ENCODE measurements at regions not wholly inside any gene's neighbourhood (a gene's known extent, or its start where the extent isn't known, plus 50 kb on each side); places are given as distances from the start of the nearest gene placed in this dataset.

- Mint-ChIP-seq H3K4me3 (no peak overlapping the region), H3K9me3 (peaks cover 8% of the 10 kb centered on the region), H3K4me1 (ENCODE audit: unreplicated experiment) (no peaks in the 10 kb centered on the region), H3K27ac (no peak overlapping the region), H3K36me3 (no peaks in the 10 kb centered on the region), H3K27me3 (no peaks in the 10 kb centered on the region)
- DNase-seq (ENCODE audit: extremely low spot score, unreplicated experiment) = no peak
- TF ChIP-seq CTCF (conservative IDR thresholded peaks at IDR 0.05) = no peak
Measured at GRCh38 chr2:21244161-21244560, 120.4 kb downstream of the TDRD15 start.

- H3K4me3 Mint-ChIP-seq = no peak overlapping the region
- H3K4me1 Mint-ChIP-seq (ENCODE audit: unreplicated experiment) = no peaks in the 10 kb centered on the region
- H3K27me3 Mint-ChIP-seq = no peaks in the 10 kb centered on the region
- DNase-seq (ENCODE audit: extremely low spot score, unreplicated experiment) = no peak
- H3K9me3 Mint-ChIP-seq = peaks cover 8% of the 10 kb centered on the region
- H3K27ac Mint-ChIP-seq = no peak overlapping the region
- no peak for TF ChIP-seq CTCF (conservative IDR thresholded peaks at IDR 0.05)
- H3K36me3 Mint-ChIP-seq = no peaks in the 10 kb centered on the region
Measured at GRCh38 chr2:21245565-21245964, 121.8 kb downstream of the TDRD15 start.

DNA sequence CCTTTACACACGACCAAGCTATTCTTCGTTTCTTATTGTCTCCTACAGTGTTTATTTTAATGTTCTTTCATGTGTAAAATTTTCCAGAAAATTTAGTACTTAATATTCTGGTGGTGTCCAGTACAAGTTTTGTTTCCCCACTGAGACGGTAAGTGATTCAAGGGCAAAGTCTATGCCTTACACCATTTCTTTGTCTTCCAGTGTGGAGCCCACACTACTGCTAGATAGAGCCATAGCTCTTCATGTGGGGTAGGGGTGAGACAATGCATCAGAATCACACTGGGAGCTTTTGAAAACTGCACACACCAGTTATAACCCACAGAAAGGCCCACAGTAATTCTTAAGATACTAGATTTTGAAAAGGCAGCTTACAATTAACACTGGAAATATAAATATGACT is 125.6 kb downstream of the TDRD15 start:
- no peak overlapping the region for H3K4me3 Mint-ChIP-seq

GRCh38 chr2:21250673-21251072 is 126.9 kb downstream of the TDRD15 start:
- H3K27me3 Mint-ChIP-seq = no peaks in the 10 kb centered on the region

More for the DNA sequence above, 125.6 kb downstream of the TDRD15 start:
- no peaks in the 10 kb centered on the region for H3K9me3 Mint-ChIP-seq
- H3K4me1 Mint-ChIP-seq (ENCODE audit: unreplicated experiment) = peaks cover 4% of the 10 kb centered on the region
- no peak for TF ChIP-seq CTCF (conservative IDR thresholded peaks at IDR 0.05)
- no peaks in the 10 kb centered on the region for H3K36me3 Mint-ChIP-seq
- no peak for DNase-seq (ENCODE audit: extremely low spot score, unreplicated experiment)
- no peaks in the 10 kb centered on the region for H3K27me3 Mint-ChIP-seq
- no peak overlapping the region for H3K27ac Mint-ChIP-seq

DNA sequence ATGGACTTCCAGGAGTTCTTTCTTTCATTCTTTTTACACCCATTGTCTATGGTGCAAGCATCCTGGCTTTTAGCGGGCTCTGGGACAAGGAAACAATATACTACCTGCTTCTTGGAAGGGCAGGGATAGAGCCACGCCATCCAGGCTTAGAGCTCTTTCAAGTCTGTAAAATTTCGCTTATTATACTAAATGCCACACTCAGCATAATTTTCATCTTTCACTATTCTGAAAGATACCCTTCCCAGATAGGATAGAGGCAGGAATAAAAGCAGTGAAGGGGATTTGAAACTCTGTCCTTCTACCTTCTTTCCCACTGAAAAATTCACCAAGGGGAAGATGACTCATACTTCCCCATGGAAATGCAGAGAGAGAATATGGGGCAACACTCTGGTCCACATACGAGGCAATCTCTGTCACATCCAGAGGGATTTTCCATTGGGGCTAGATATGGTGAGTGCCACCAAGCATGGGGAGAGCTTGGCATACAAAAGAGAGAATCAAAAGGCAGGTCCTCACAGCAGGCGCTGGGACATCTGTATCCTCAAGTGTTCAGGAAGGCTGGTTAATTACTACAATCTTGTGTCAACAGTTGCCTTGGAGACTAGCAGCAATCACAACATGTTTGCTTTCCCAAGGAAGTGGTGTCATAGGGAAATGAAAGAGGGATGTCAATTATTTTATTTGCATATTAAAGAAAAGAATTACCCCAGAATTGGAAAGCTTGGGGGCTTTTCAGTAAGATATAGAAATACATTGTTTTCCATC is 127.6 kb downstream of the TDRD15 start:
- no peaks in the 10 kb centered on the region for H3K36me3 Mint-ChIP-seq
- H3K27me3 Mint-ChIP-seq = peaks cover 4% of the 10 kb centered on the region
- no peaks in the 10 kb centered on the region for H3K9me3 Mint-ChIP-seq
- TF ChIP-seq CTCF (conservative IDR thresholded peaks at IDR 0.05) = no peak
- no peak overlapping the region for H3K27ac Mint-ChIP-seq
- no peak for DNase-seq (ENCODE audit: extremely low spot score, unreplicated experiment)
- H3K4me1 Mint-ChIP-seq (ENCODE audit: unreplicated experiment) = peaks cover 10% of the 10 kb centered on the region
- no peak overlapping the region for H3K4me3 Mint-ChIP-seq

More at GRCh38 chr2:21250673-21251072, 126.9 kb downstream of the TDRD15 start:
- TF ChIP-seq CTCF (conservative IDR thresholded peaks at IDR 0.05) = no peak
- Mint-ChIP-seq H3K9me3 (no peaks in the 10 kb centered on the region), H3K36me3 (no peaks in the 10 kb centered on the region), H3K4me1 (ENCODE audit: unreplicated experiment) (peaks cover 4% of the 10 kb centered on the region), H3K4me3 (no peak overlapping the region), H3K27ac (no peak overlapping the region)
- DNase-seq (ENCODE audit: extremely low spot score, unreplicated experiment) = no peak
